ENCODE measurements at regions not wholly inside any gene's neighbourhood (a gene's known extent, or its start where the extent isn't known, plus 50 kb on each side); places are given as distances from the start of the nearest gene placed in this dataset.

DNA sequence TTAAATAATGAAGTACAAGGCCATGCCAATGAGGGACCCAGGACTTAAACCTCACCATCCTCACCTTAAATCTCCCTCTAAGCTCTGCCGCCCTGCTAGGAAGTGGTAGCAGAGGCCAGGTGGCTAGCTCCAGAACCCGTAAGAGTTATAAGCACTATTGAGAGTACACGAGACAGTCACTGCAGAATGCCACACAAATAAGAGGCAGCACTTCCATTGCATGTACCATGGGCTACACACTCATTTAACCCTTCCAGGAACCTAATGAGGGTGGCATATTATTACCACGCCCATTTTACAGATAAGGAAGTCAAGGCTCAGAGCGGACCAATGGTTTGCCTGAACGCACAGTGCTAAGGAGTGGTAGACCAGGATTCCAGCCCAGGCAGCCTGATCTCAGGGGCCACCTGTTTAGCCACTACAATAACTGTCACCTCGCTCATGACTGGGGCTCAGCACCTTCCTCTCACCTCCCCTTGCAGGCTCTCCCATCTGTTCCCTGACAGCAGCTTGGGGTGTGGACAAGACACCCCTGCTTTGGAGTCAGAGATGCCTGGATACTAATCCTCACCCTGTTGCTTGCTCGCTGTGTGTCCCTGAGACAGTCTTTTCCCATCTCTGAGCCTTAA lies 54.8 kb upstream of the ID3 start:
- no peak for DNase-seq

GRCh38 chr1:23613191-23614031 lies 54.1 kb upstream of the ID3 start:
- DNase-seq, result peak; percentile 25

DNA sequence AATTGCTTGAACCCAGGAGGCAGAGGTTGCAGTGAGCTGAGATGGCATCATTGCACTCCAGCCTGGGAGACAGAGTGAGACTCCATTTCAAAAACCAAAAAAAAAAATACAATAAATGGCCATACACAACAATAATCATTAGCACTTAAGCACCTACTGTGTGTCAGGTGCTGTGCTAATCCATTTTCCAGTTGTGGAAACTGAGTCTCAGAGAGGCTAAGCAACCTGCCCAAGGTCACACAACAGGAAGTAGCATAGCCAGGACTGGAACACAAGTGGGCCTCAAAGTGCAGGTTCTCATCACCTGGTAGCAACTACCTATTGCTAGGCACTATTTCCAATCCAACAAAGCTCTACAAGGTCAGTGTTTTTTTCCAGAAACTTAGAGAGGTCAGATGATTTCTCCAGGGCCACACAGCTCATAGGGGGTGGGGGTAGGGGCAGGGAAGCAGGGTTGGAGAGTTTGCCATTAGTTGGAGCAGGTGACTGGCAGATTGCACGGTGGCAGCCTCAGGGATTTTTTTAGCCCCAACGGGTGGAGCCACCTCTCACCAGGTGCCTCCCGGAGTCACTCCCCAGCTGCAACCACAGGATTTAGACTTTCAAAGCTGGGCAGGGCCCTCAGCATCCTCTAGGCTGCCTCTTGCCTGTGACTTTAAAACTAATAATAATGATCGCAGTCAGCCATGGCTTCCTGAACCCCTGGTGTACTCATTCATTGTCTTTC lies 52.5 kb upstream of the ID3 start:
- peak; percentile 49 for DNase-seq

- no peak for DNase-seq
These were observed 51.4 kb upstream of the ID3 start for GRCh38 chr1:23610677-23611076.

- no peak for DNase-seq
These were observed 50.7 kb upstream of the ID3 start for GRCh38 chr1:23609971-23610370.
